GM19455 (cell line): ENCODE measurements at regions not wholly inside any gene's neighbourhood (a gene's known extent, or its start where the extent isn't known, plus 50 kb on each side); places are given as distances from the start of the nearest gene placed in this dataset.

ENCODE experiments used
- ATAC-seq: cut with Tn5 transposase; IDR thresholded peaks from one replicate; pipeline ENCODE4 v1.9.1; 2021; ENCODE audit not compliant: unreplicated experiment

DNA sequence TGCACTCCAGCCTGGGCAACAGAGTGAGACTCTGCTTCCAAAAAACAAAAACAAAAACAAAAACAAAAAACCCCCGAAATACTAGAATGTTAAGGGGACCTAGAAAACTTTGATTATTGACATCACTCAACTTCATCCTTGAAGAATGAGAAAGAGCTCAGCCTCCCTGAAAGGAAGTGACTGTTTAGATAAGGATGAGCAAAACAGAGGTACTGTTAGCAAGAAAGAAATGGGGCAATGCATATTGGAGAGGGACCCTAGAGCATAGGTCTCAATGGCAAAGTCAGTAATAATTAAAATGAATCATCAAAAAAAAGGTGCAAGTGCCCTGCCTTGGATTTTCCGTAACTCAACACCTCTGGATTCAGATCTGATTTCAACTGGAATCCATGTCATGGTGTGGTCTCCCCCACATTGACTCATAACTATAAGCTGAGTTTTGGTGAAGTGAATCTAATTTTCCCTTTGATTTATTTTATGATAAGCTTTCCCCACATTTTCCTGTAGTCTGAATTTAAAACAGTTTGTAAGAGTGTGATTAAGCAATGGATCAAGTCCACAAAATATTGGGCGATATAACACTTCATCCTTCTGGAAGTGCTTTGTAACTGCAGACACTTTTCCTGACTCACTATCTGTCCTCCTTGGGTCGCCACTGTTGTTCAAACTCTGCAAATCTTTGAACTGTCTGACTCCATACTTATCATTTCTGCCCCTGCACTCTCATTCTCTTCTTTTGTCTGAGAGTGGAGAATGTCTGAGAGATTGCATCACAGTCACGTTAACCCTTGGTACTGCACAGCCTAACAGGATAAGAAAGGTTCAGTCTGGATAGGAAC lies 224.8 kb upstream of the LYZL1 start:
- ATAC-seq, result no peak

DNA sequence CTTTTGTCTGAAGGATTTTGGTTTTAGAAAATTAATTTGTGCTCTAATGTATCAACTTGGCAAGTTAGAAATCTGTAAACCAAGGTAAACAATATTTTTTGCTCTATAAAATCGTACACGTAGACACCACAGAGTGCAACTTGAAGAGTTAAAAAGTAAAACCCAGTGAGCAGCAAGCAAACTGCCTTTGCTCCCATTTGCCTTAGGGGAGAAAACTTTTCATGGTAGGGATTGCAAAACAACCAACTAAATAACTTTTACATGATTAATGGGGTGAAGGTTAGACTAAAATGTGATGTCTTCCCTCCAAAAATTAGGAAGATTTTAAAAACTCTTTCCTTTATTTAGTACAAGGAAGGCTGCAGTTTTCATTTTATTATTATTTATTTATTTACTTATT lies 224.2 kb upstream of the LYZL1 start:
- no peak for ATAC-seq

DNA sequence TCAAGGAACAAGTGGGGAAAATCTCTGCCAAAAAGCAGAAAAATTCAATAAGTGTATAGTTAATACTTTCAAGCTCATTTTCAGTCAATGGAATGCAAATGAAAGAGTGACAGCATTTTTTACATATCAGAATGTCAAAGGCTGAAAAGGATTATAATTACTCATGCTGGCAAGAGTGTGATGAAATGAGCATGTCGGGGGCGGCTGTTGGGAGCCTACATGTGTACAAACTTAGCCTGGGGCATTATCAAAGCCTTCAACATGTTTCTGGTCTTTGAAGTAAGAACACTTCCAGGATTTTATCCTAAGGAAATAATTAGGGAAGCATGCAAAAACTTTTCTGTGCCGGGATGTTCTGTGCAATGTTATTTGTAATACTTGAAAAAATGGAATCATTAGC lies 221.7 kb upstream of the LYZL1 start:
- no peak for ATAC-seq

DNA sequence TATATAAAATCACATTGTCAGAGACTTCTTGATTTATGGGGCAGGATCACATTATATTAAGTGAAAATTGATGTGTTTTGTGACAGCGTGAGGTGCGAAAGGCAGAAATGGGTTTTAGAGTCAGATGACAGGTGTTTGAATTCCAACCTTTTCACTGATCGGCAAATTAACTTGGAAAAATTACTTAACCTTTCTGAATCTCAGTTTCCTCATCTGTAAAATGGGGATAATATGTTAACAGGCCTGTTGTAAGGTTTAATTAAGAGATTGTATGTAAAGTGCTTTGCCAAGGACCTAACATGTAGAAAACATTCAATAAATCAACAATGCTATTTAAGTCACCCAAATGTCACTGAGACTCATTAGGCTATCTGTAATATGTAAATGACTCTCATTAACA lies 221.2 kb upstream of the LYZL1 start:
- ATAC-seq, result no peak

DNA sequence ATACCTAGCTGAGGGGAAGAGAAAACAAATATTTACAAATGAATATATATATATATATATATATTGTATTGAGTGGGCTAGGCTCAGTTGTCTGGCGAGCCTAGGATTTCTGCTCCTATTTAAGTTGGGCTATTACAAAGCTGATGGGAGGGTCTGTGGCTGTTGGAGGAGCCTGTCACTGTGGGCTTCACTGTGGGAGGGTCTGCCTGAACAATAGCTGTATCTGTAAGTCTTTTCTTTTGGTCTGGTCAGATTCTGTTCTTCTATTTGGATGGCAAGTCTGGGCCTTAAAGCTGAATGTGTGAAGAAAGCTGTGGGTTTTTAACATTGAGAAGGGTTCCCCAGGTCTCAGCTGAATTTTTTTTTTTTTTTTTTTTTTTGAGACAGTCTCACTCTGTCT lies 220.6 kb upstream of the LYZL1 start:
- no peak for ATAC-seq

DNA sequence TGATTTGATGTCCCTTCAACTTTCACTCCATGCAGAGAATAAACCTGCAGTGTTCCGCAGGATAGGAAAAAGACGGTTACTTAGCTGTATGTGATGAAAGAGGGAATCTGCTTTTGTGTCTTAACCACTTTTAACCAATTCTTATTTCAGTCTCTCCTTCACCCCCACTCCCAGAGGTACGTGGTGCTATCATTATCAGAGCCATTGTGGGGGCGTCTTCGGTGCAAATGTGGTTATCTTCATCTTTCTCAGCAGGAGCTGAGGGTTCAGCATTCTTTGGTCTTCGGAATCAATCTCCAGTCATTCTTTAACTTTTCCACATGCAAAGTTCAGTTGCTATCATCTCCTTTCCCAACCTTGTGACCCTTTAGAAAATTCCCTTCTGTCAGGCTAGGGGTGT lies 219.9 kb upstream of the LYZL1 start:
- ATAC-seq, result no peak

DNA sequence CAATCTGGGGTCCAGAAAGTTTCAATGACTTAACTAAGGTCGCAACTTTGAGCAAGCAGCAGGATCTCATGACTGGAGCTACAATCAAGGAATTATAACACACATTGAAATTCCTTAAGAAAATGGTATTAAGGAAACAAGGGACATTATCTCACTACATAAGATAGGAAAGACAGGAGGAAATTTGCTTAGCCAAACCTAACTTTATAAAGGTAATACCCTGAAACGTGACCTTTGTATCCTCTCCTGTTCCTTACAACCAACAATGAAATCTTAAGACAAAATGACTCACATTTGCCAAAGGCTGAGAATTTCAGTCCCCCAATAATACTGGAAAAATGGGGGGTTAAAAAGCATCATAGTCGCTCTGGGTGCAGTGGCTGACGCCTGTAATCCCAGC lies 218.9 kb upstream of the LYZL1 start:
- ATAC-seq, result no peak

DNA sequence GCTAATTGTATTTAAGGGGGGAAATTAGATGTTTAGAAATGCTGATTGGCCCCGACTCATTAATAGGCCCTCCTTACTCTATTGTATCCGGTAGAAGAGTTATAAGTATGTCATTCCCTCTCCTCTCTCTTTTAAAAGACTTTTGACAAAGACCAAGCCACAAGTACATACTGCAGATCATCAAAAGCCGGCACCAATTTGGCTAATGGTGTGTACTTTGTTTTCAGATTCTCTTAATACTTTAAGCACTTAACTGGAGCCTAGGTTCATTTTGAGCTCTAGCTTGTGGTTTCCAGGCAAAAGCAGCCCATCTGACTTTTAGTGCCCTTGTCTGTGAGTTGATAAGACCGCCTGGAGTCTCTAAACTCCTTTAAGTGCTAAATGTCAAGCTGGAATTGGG lies 210.0 kb upstream of the LYZL1 start:
- no peak for ATAC-seq

DNA sequence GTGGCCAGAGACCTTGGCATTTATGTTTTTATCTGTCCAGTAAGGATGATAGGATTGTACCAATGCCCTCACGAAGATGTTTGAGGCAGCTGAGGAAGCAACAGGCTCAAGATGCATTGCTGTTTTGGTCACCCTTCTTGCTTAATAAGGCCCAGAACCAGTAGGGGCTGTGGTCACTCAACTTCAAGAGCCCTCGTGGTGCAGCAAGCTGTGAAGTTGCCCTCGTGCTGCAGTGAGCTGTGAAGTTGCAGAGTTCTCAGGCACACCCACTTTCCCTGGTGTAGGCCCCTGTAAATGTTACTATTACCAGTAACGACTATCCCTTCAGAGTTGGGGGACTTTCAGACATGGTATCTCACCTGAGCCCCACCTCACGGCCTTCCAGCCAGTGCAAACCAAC lies 207.6 kb upstream of the LYZL1 start:
- no peak for ATAC-seq

DNA sequence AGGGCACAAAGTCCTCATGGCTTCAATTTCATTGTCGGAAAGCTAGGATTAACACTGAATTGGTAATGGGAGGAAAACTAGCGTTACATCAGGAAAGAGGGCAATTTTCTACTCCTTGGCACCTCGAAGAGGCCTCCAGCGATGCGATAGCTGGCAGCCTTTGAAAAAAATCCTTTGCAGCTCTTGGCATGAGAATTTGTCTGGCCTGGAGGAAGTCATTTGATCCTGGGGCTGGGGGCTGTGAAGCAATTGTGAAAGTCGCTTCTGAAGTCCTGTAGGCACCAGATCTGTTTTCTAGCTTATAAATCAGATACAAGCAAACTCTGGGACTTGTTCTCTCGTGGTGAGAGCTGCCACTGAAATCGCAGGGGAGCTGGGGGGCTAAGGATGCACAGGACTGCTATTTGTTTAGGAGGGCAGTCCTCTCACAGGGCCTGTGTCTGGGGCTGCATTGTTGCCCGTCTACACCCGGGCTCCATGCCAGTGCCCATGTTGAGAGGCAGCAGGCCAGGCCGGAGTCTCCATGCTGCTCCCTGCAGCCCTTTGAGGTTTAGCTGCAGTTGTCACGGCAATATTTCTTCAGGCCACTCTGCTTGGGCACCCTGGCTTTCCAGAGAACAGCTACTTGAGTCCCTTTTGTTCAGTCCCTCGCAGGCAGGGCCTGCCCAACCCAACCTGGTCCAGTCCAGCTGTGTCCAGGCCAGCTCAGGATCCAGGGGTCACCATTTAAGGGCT lies 206.8 kb upstream of the LYZL1 start:
- no peak for ATAC-seq

DNA sequence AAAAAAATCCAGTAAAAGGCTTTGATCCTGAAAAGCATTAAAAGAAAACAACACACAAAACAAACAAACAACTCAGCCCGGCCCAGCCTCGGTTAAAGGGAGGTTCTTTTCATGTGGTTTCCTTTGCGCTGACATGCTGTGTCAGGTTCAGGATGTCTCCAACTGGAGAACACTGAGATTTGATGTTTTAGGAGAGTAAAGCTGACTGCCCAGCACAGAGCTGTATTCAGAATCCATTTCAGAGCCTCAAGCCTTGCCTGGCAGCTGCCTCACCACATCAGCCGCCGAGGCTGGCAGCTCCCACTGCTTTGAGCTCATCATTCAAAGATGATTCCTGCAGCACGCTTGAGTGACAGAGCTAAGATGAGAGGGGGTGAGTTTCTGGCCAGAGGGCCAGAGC lies 205.8 kb upstream of the LYZL1 start:
- ATAC-seq, result no peak

DNA sequence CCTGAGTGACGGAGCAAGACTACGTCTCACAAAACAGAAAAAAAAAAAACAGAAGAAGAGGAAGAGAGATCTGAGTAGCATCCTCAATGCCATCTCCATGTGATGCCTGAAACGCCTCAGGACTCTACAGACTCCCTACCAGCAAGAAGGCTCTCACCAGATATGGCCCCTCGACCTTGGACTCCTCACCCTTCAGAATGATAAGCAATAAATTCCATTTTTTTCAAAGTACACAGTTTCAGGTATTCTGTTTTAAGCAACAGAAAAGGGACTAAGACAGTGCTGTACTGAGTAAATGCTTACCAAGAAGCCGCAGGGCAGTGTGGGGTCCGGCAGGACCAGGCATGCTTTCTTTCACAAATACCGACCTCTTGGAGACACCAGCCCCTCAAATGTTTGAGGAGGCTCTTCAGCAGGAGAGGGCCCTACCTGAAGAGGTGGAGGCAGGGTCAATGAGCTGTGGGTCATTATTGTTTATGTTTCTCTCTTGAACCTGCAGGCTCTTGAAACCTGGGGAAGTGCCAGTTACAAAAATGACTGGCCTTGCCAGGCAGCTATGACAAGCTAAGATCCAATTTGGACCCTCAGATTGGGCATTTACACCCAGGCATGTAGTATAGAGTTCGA lies 204.1 kb upstream of the LYZL1 start:
- no peak for ATAC-seq

DNA sequence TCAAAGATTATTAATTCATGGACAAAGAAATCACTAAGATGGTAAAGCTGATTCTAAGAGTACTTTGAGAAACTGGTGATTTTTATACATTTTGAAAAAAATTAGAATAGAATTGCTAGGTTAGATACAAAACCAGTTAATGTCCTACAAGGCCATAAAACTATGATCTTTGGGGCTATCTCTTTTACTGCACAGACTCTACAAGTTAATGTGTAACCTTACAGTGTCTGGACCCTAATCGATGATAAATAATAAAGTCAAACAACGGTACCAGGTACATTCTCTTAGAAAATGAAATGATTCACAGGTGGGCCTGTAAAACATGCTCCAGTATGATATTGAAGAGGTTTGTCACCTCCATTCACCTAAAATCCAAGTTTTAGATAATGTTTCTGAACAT lies 199.8 kb upstream of the LYZL1 start:
- ATAC-seq, result no peak

DNA sequence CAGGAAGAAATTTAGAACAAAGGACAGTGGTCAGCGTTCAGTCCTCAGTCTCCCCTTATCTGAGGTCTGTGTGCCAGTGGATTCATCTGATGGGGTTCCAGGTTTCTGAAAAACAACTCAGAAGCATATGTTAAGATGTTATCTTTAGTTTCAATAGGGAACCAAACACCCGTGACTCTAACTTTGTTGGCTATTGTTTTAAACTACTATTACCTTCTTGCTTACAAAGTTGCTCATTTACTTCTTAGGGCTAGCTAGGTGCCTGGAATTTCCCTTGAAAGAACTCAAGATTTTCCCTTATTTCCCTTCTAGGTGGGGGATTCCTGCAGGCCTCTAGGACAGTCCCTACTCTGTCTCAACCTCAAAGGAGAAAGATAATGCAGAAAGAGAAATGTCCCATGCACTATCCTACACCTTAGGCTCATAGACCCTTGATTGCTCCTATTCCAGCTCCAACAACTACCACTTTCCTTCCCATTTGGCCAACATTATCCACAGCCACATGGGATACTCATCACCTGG lies 192.5 kb upstream of the LYZL1 start:
- no peak for ATAC-seq

DNA sequence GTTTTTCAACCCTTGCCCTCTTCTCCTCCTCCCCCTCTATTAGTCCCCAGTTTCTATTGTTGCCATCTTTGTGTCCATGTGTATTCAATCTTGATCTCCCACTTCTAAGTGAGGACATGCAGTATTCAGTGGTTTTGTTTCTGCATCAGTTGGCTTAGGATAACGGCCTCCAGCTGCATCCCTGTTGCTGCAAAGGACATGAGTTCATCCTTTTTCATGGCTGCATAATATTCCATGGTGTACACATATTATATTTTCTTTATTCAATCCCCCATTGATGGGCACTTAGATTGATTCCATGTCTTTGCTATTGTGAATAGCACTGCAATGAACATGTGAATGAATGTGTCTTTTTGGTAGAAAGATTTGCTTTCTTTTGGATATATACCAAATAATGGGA lies 190.4 kb upstream of the LYZL1 start:
- no peak for ATAC-seq

DNA sequence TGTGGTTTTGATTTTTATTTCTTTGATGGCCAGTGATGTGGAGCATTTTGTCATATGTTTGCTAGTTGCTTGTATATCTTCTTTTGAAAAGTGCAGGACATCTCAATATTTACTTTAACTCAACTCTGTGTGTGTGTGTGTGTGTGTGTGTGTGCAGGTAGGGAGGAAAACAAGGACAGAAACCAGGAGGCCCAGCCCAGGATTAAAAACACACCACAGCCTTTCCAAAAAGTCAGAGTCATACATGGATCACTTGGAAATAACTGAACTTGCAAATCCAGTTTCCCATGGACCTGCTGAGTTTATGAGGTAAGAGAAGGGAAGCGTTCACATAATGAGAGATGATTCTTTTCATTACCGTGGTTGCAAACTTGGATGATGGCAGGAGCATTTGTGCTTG lies 189.9 kb upstream of the LYZL1 start:
- ATAC-seq, result no peak

DNA sequence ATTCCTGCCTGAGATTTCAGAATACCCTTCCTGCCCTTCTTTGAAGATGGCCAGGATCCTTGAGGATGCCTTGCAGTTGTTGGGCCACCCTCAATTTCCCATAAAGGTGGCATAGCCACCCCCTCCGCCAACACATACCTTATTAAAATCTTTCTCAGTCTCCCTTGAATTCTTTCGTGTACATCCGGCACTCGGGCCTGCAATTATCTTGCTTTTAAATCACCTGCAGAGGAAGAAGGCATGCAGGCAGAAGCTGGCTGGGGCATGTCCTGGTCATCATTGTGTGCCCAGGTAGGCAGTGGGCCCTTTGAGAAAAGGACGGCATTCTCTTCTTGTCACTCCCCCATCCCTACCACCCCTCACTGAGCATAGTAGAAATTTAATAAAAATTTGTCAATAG lies 189.5 kb upstream of the LYZL1 start:
- no peak for ATAC-seq

DNA sequence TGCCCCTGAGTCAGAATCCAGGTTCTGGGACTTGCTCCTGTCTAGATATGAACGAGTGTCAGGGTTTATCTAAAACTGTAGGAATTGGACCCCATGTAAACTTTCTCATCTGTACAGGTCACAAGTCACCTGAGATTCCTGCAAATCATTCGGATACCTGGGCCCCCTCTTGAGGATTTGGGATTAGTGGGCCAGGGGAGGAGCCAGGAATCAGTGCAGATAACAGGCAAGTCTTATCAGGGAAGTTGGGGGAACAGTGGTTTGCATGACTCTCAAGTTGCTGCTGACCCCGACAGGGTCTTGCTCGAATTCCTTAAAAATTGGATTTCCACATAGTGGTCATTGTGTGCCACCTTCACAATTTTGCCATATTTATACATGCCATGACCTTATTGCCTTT lies 188.4 kb upstream of the LYZL1 start:
- no peak for ATAC-seq

DNA sequence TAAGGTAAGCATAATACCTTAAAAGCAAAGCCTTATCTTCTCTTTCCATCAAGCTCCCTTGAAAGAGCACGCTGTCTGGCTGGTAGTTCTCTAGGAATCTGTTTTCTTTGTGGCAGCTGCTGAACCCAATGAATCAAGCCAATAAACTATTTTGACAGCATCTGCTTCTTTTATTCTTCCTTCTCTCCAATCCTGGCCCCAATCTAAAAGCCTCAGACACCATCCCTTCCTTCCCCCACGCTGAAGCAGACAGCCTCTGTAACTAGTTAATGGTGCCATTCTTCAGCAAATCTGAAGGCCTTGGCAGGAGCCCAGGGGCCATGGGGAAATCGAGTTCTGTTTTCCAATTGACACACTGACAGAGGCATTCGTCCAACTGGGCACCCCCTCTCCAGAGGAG lies 186.6 kb upstream of the LYZL1 start:
- ATAC-seq, result no peak

DNA sequence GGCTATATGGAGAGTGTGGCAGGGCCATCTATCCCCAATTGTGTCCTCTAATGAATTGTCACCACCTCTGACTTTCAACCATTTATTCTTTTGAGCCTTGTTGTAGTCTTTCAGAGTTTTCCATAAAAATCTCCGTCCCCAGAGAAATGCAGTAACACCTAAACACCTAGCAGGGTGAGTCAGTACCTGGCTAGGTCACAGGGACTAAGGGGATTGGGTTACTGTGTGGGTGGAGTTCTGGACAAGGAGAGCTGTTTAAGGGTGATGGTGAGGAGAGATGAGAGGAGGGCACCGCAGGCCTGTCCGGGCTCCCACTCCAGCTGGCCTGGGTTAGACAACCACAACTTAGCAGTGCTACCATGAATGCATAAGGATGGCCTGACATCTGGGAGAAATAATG lies 186.2 kb upstream of the LYZL1 start:
- ATAC-seq, result no peak

DNA sequence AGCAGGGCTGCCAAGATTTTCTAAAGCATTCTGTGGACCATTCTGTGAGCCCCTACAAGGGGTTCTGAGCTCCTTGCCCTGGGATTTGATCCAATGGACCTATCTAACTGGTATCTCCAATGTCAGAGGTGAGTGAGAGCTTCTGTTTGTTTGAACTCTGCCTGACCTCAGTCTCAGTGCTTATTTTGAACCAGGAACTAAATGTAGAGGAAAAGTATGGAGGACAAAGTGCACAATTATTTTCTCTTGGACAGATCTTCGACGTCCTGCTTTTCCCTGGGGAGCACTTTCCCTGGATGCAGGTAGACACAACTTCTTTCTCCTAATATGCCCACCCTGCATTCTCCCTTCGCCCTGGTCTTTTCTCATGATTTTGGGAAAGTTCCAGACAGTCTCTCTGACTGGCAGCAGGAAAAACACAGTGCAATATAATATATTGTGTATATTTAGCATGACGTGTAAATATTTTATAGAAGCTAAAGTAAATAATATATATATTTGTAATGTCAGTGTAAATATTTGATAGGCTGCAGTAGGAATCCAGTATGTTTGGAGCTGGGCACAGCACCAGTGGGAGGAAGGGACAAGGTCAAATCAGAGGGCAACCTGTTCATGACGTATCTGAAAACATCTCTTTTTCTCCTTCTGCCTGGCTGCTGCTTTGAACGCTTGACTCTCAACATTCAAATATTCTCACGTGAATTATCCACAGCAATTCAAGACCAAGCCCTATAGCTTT lies 184.0 kb upstream of the LYZL1 start:
- ATAC-seq, result no peak
